Breast epithelium (tissue), 4 donors: ENCODE measurements at regions not wholly inside any gene's neighbourhood (a gene's known extent, or its start where the extent isn't known, plus 50 kb on each side); places are given as distances from the start of the nearest gene placed in this dataset.

Experiments used
- DNase-seq, 2 donors: peaks; one replicate each; pipeline ENCODE4 v3.0.0-alpha.2; 2019; ENCODE audit warnings: low spot score in 2 of 2
- H3K27ac ChIP-seq, 2 donors: fragments of 200-600 bp; sonication (generic) in 1 of 2; one replicate each; pipeline ENCODE4 v1.5.1; 2016 to 2019; ENCODE audit warnings: mild to moderate bottlenecking in 1 of 2
- H3K27me3 ChIP-seq, 2 donors: fragments of 200-600 bp; sonication (generic) in 1 of 2; one replicate each; pipeline versions ENCODE4 v1.5.1 to v1.6.0; 2017 to 2019; ENCODE audit warnings: control low read depth in 1 of 2, mild to moderate bottlenecking in 1 of 2
- H3K36me3 ChIP-seq: fragments of 200-600 bp; one replicate; pipeline ENCODE4 v1.5.1; 2019
- H3K4me1 ChIP-seq, 2 donors: fragments of 200-600 bp; sonication (generic); one replicate each; pipeline ENCODE4 v1.5.1; 2016 to 2019; ENCODE audit warnings: control low read depth in 1 of 2
- H3K4me3 ChIP-seq, 3 donors: fragments of 200-600 bp; sonication (generic); 1 replicate in 2 of 3; 2 replicates in 1 of 3; pipeline ENCODE4 v1.5.1; 2016 to 2019; ENCODE audit warnings: mild to moderate bottlenecking in 3 of 3, moderate library complexity in 2 of 3
- H3K9me3 ChIP-seq, 2 donors: fragments of 200-600 bp; sonication (generic) in 1 of 2; one replicate each; pipeline ENCODE4 v1.5.1; 2016 to 2019; ENCODE audit warnings: control low read depth in 1 of 2
- CTCF ChIP-seq, 3 donors: fragments of 450-650 bp; IDR thresholded peaks; one replicate each; pipeline ENCODE4 v1.5.1; 2016 to 2017; ENCODE audit warnings: antibody characterized with exemption in 3 of 3, mild to moderate bottlenecking in 3 of 3, moderate library complexity in 3 of 3
- POLR2A ChIP-seq: fragments of 450-650 bp; IDR thresholded peaks from one replicate; pipeline ENCODE4 v1.6.1; 2016; ENCODE audit warnings: antibody characterized with exemption, mild to moderate bottlenecking, moderate library complexity
- POLR2AphosphoS5 ChIP-seq, 3 donors: sonication (generic); formaldehyde crosslinking; IDR thresholded peaks; one replicate each; pipeline ENCODE4 v1.6.1; 2017; ENCODE audit warnings: antibody characterized with exemption in 3 of 3
- intact Hi-C: fragments of 100-400 bp; cut with DNase I; formaldehyde crosslinking; loops from one replicate; pipeline ENCODE4 v1.15.1; 2023; ENCODE audit warnings: low total_unique reads

GRCh38 chr13:33756929-33757328 is 61.0 kb upstream of the RFC3 start:
- no peaks in the 10 kb centered on the region for H3K4me1 ChIP-seq
- intact Hi-C loops = no loop called here
- no peaks in the 10 kb centered on the region for H3K9me3 ChIP-seq
- H3K27me3 ChIP-seq = no peaks in the 10 kb centered on the region
- DNase-seq = no peak
- H3K4me3 ChIP-seq = no peak overlapping the region
- TF ChIP-seq POLR2AphosphoS5 (IDR thresholded peaks at IDR 0.05) (no peak), CTCF (IDR thresholded peaks at IDR 0.05) (no peak), POLR2A (no peak)
- H3K27ac ChIP-seq = no peak overlapping the region
- no peaks in the 10 kb centered on the region for H3K36me3 ChIP-seq

GRCh38 chr13:33757713-33758112 is 60.2 kb upstream of the RFC3 start:
- Histone ChIP-seq H3K27ac (no peak overlapping the region), H3K4me1 (no peaks in the 10 kb centered on the region), H3K27me3 (no peaks in the 10 kb centered on the region), H3K4me3 (no peak overlapping the region), H3K9me3 (no peaks in the 10 kb centered on the region), H3K36me3 (no peaks in the 10 kb centered on the region)
- no peak for TF ChIP-seq POLR2A
- TF ChIP-seq POLR2AphosphoS5 (IDR thresholded peaks at IDR 0.05) = no peak
- TF ChIP-seq CTCF (IDR thresholded peaks at IDR 0.05) = no peak
- intact Hi-C loops = no loop called here
- DNase-seq = no peak

GRCh38 chr13:33758113-33758512 is 59.8 kb upstream of the RFC3 start:
- H3K36me3 ChIP-seq = no peaks in the 10 kb centered on the region
- no peak overlapping the region for H3K4me3 ChIP-seq
- intact Hi-C loops = no loop called here
- H3K9me3 ChIP-seq = no peaks in the 10 kb centered on the region
- no peaks in the 10 kb centered on the region for H3K27me3 ChIP-seq
- no peak for TF ChIP-seq POLR2A
- TF ChIP-seq POLR2AphosphoS5 (IDR thresholded peaks at IDR 0.05) = no peak
- TF ChIP-seq CTCF (IDR thresholded peaks at IDR 0.05) = no peak
- no peak overlapping the region for H3K27ac ChIP-seq
- no peak for DNase-seq
- no peaks in the 10 kb centered on the region for H3K4me1 ChIP-seq

GRCh38 chr13:33761740-33762139 is 56.2 kb upstream of the RFC3 start:
- intact Hi-C loops = no loop called here
- no peak for DNase-seq
- Histone ChIP-seq H3K27ac (peak overlapping the region in 1 of 2 donors; percentile 18), H3K4me3 (no peak overlapping the region), H3K9me3 (no peaks in the 10 kb centered on the region), H3K36me3 (no peaks in the 10 kb centered on the region), H3K27me3 (no peaks in the 10 kb centered on the region), H3K4me1 (no peaks in the 10 kb centered on the region)
- TF ChIP-seq CTCF (IDR thresholded peaks at IDR 0.05) = no peak
- no peak for TF ChIP-seq POLR2AphosphoS5 (IDR thresholded peaks at IDR 0.05)
- TF ChIP-seq POLR2A = no peak

- no peaks in the 10 kb centered on the region for H3K36me3 ChIP-seq
- intact Hi-C loops = no loop called here
- no peaks in the 10 kb centered on the region for H3K27me3 ChIP-seq
- no peak overlapping the region for H3K4me3 ChIP-seq
- H3K4me1 ChIP-seq = no peaks in the 10 kb centered on the region
- no peak overlapping the region for H3K27ac ChIP-seq
- H3K9me3 ChIP-seq = no peaks in the 10 kb centered on the region
- TF ChIP-seq POLR2A (no peak), POLR2AphosphoS5 (IDR thresholded peaks at IDR 0.05) (no peak), CTCF (IDR thresholded peaks at IDR 0.05) (no peak)
- no peak for DNase-seq
Measured at GRCh38 chr13:33763021-33763420, 54.9 kb upstream of the RFC3 start.
